ENCODE measurements at regions not wholly inside any gene's neighbourhood (a gene's known extent, or its start where the extent isn't known, plus 50 kb on each side); places are given as distances from the start of the nearest gene placed in this dataset.

DNA sequence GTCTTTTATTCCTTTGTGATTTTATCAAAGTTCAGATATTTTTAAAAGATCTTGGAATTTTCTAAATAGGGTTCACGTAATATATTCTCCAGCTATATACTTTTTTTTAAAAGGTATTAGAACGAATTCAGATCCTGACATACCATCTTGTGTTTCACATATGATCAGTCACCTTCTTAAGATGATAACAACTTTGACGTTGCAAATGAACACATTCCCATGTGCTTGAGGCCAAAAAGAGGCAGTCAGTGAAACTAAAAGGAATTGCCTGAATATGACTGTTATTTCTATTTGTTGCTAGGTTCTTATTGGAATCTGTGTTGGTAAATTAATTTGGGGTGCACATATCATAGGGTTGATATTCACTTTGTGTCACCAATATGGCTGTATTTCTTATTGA, 310.1 kb downstream of the MDFIC start:
- intact Hi-C loops (cut with micrococcal nuclease), result no loop called here
- H3K27me3 ChIP-seq (ENCODE audit: control insufficient read depth, insufficient read depth, low read length), result peaks cover 5% of the 10 kb centered on the region
- no peak overlapping the region for H3K27ac ChIP-seq (ENCODE audit: low read length)
- 81% methylated on average over 3 of the region's 3 CpGs for WGBS (ENCODE audit: insufficient coverage)
- TF ChIP-seq, protein P1, sequence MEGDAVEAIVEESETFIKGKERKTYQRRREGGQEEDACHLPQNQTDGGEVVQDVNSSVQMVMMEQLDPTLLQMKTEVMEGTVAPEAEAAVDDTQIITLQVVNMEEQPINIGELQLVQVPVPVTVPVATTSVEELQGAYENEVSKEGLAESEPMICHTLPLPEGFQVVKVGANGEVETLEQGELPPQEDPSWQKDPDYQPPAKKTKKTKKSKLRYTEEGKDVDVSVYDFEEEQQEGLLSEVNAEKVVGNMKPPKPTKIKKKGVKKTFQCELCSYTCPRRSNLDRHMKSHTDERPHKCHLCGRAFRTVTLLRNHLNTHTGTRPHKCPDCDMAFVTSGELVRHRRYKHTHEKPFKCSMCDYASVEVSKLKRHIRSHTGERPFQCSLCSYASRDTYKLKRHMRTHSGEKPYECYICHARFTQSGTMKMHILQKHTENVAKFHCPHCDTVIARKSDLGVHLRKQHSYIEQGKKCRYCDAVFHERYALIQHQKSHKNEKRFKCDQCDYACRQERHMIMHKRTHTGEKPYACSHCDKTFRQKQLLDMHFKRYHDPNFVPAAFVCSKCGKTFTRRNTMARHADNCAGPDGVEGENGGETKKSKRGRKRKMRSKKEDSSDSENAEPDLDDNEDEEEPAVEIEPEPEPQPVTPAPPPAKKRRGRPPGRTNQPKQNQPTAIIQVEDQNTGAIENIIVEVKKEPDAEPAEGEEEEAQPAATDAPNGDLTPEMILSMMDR (IDR thresholded peaks at IDR 0.05), result no peak
- peaks cover 2 to 12% of the 10 kb centered on the region in 2 donors for H3K27me3 Mint-ChIP-seq (ENCODE audit: low read depth in 2 of 2)
- H3K36me3 Mint-ChIP-seq, result no peaks in the 10 kb centered on the region
- no peak overlapping the region for H3K4me3 ChIP-seq (ENCODE audit: low read length)
- no peak overlapping the region for H3K27ac Mint-ChIP-seq
- no peaks in the 10 kb centered on the region for H3K36me3 ChIP-seq (ENCODE audit: control insufficient read depth, insufficient read depth, low read length)
- no peak for ATAC-seq
- DNase-seq, result no peak
- H3K4me1 Mint-ChIP-seq, result no peaks in the 10 kb centered on the region
- H3K9me3 Mint-ChIP-seq, result peaks cover 0 to 3% of the 10 kb centered on the region in 2 donors
- no peaks in the 10 kb centered on the region for H3K9me3 ChIP-seq (ENCODE audit: control insufficient read depth, insufficient read depth, low read length)
- peaks cover 2% of the 10 kb centered on the region for H3K4me1 ChIP-seq (ENCODE audit: control insufficient read depth, insufficient read depth, low read length)
- H3K4me3 Mint-ChIP-seq, result no peak overlapping the region

DNA sequence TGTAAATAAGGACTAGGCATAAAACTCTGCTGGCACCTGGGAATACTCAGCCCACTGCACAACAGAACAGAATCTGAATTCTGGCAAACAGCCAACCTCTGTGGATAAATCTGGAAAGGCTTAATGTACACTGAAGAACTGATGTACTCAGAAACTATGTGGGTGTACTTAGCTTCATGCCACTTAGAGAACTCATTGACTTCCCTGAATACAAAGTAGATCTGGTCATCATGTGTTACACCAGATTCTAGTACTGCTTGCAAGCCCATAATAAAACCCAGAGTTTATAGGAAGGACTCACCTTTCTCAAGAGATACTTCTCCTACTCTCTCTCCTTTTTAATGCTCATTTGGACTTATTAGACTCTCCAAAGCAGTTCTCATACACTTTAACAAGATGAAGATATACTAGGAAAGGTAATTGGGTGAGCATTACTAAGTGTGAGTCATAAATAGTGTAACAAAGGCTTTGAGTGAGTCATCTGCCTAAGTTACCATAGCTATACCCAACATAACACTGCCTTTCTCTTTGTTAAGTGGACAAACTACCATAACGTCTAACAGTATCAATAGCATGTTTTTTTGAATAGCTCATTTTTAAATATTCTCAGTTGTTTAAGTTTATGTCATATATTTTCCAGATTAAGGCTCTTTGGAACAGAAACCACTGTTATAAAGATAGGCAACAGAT, 309.1 kb downstream of the MDFIC start:
- intact Hi-C loops (cut with micrococcal nuclease), result no loop called here
- Mint-ChIP-seq H3K4me3 (no peak overlapping the region), H3K36me3 (no peaks in the 10 kb centered on the region), H3K4me1 (no peaks in the 10 kb centered on the region), H3K27me3 (ENCODE audit: low read depth in 2 of 2) (peaks cover 2 to 12% of the 10 kb centered on the region in 2 donors), H3K9me3 (peaks cover 0 to 3% of the 10 kb centered on the region in 2 donors), H3K27ac (no peak overlapping the region)
- Histone ChIP-seq H3K27ac (ENCODE audit: low read length) (no peak overlapping the region), H3K9me3 (ENCODE audit: control insufficient read depth, insufficient read depth, low read length) (no peaks in the 10 kb centered on the region), H3K4me3 (ENCODE audit: low read length) (no peak overlapping the region), H3K27me3 (ENCODE audit: control insufficient read depth, insufficient read depth, low read length) (peaks cover 5% of the 10 kb centered on the region), H3K4me1 (ENCODE audit: control insufficient read depth, insufficient read depth, low read length) (peaks cover 2% of the 10 kb centered on the region), H3K36me3 (ENCODE audit: control insufficient read depth, insufficient read depth, low read length) (no peaks in the 10 kb centered on the region)
- no CpG with 5 or more reads among the region's 1 CpG for WGBS (ENCODE audit: insufficient coverage)
- DNase-seq, result peak in 1 of 2 donors; percentile 32
- ATAC-seq, result peak in 2 of 3 donors; percentile 34 to 36
- TF ChIP-seq, protein P1 (IDR thresholded peaks at IDR 0.05), result no peak

DNA sequence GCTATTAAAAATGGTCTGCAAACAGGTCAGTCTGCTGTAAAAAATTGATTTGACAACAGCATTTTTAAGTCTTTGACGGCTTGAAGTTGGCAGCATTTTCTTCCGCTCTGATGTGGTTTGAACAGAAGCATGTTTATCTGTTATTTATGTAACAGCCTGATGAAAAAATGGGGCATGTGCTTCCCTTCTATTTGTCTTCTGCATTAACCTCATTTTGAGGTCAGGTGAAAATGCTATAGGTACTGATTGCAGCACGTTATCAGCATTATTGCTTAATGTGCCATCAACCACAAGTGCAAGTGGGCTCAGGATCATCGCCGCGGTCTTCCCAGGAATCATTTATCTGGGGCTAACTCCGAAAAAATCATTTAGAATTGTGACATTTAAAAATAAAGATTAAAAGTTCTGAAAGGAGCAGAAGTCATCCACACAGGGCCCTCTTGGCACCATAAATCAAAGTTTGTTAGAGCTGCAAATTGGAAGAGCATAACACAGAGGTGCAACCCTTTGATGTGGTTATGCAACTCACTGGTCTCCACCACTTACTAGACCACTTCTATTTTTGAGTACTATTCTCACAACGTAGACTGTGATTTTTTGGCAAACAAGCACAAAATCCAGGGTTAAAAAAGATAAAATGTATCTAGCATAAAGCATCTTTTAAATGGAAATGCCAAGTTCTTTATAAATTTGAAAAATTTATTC, 307.7 kb downstream of the MDFIC start:
- Mint-ChIP-seq H3K36me3 (no peaks in the 10 kb centered on the region), H3K9me3 (no peaks in the 10 kb centered on the region), H3K27ac (no peak overlapping the region), H3K4me1 (no peaks in the 10 kb centered on the region), H3K27me3 (ENCODE audit: low read depth in 2 of 2) (peaks cover 11 to 20% of the 10 kb centered on the region in 2 donors), H3K4me3 (no peak overlapping the region)
- Histone ChIP-seq H3K4me1 (ENCODE audit: control insufficient read depth, insufficient read depth, low read length) (peaks cover 2% of the 10 kb centered on the region), H3K27ac (ENCODE audit: low read length) (no peak overlapping the region), H3K9me3 (ENCODE audit: control insufficient read depth, insufficient read depth, low read length) (no peaks in the 10 kb centered on the region), H3K4me3 (ENCODE audit: low read length) (no peak overlapping the region), H3K36me3 (ENCODE audit: control insufficient read depth, insufficient read depth, low read length) (no peaks in the 10 kb centered on the region), H3K27me3 (ENCODE audit: control insufficient read depth, insufficient read depth, low read length) (peaks cover 6% of the 10 kb centered on the region)
- TF ChIP-seq, protein P1 (IDR thresholded peaks at IDR 0.05), result no peak
- intact Hi-C loops (cut with micrococcal nuclease), result no loop called here
- 54% methylated on average over 7 of the region's 8 CpGs for WGBS (ENCODE audit: insufficient coverage)
- DNase-seq, result peak in 1 of 2 donors; percentile 62
- no peak for ATAC-seq

Data from natural killer cell (primary cell).